Mucosa of descending colon (tissue), 3 donors: ENCODE measurements at regions not wholly inside any gene's neighbourhood (a gene's known extent, or its start where the extent isn't known, plus 50 kb on each side); places are given as distances from the start of the nearest gene placed in this dataset.

Source experiments
- ATAC-seq: fragments of 200-7000 bp; cut with Tn5 transposase; one replicate; pipeline ENCODE4 v1.9.1; 2020; ENCODE audit warnings: mild to moderate bottlenecking, moderate library complexity
- DNase-seq, 3 donors: peaks; one replicate each; pipeline ENCODE4 v3.0.0-alpha.2; 2020
- H3K36me3 ChIP-seq: fragments of 200-600 bp; one replicate; pipeline ENCODE4 v1.8.0; 2021; ENCODE audit warnings: low read depth, mild to moderate bottlenecking
- H3K4me1 ChIP-seq: fragments of 200-600 bp; one replicate; pipeline ENCODE4 v1.8.0; 2021; ENCODE audit warnings: low read depth, mild to moderate bottlenecking
- H3K4me3 ChIP-seq: fragments of 200-600 bp; one replicate; pipeline ENCODE4 v1.8.0; 2021; ENCODE audit warnings: mild to moderate bottlenecking
- H3K9me3 ChIP-seq: fragments of 200-600 bp; one replicate; pipeline ENCODE4 v1.8.0; 2021; ENCODE audit warnings: mild to moderate bottlenecking
- intact Hi-C, 2 donors: fragments of 100-400 bp; cut with DNase I in 1 of 2; cut with micrococcal nuclease in 1 of 2; formaldehyde crosslinking; loops; one replicate each; pipeline versions ENCODE4 v1.11.0 to v1.11.1; 2022; cut with DNase I, micrococcal nuclease
- TF ChIP-seq, protein P1 (sequence below): fragments of 200-600 bp; IDR thresholded peaks from one replicate; pipeline ENCODE4 v1.8.0; 2022; ENCODE audit warnings: antibody characterized with exemption, mild to moderate bottlenecking
- donor health status: DM: no; HTN: no; CAD: no; lungs with moderate emphysema.
- donor health status: DM: no; HTN: no; CAD: no.
- donor health status: DM: no; HTN: yes; CAD: no.

- DNase-seq (no peak), ATAC-seq (no peak)
- Histone ChIP-seq H3K4me1 (no peaks in the 10 kb centered on the region), H3K4me3 (no peak overlapping the region), H3K36me3 (no peaks in the 10 kb centered on the region), H3K9me3 (peaks cover 7% of the 10 kb centered on the region)
- TF ChIP-seq, protein P1, sequence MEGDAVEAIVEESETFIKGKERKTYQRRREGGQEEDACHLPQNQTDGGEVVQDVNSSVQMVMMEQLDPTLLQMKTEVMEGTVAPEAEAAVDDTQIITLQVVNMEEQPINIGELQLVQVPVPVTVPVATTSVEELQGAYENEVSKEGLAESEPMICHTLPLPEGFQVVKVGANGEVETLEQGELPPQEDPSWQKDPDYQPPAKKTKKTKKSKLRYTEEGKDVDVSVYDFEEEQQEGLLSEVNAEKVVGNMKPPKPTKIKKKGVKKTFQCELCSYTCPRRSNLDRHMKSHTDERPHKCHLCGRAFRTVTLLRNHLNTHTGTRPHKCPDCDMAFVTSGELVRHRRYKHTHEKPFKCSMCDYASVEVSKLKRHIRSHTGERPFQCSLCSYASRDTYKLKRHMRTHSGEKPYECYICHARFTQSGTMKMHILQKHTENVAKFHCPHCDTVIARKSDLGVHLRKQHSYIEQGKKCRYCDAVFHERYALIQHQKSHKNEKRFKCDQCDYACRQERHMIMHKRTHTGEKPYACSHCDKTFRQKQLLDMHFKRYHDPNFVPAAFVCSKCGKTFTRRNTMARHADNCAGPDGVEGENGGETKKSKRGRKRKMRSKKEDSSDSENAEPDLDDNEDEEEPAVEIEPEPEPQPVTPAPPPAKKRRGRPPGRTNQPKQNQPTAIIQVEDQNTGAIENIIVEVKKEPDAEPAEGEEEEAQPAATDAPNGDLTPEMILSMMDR = no peak
- intact Hi-C loops = no loop called here
These were observed 519.6 kb downstream of the CYLC2 start for GRCh38 chr9:103514767-103515166.

GRCh38 chr9:103522409-103522808 lies 527.3 kb downstream of the CYLC2 start:
- DNase-seq (no peak), ATAC-seq (no peak)
- no peaks in the 10 kb centered on the region for H3K4me1 ChIP-seq
- intact Hi-C loops = no loop called here
- no peaks in the 10 kb centered on the region for H3K36me3 ChIP-seq
- no peaks in the 10 kb centered on the region for H3K9me3 ChIP-seq
- TF ChIP-seq, protein P1 = no peak
- no peak overlapping the region for H3K4me3 ChIP-seq

- ATAC-seq (no peak), DNase-seq (no peak)
- TF ChIP-seq, protein P1 = no peak
- intact Hi-C loops = no loop called here
- H3K36me3 ChIP-seq = no peaks in the 10 kb centered on the region
- H3K4me1 ChIP-seq = no peaks in the 10 kb centered on the region
- no peak overlapping the region for H3K4me3 ChIP-seq
- peaks cover 17% of the 10 kb centered on the region for H3K9me3 ChIP-seq
These were observed 535.8 kb downstream of the CYLC2 start for GRCh38 chr9:103530934-103531333.

DNA sequence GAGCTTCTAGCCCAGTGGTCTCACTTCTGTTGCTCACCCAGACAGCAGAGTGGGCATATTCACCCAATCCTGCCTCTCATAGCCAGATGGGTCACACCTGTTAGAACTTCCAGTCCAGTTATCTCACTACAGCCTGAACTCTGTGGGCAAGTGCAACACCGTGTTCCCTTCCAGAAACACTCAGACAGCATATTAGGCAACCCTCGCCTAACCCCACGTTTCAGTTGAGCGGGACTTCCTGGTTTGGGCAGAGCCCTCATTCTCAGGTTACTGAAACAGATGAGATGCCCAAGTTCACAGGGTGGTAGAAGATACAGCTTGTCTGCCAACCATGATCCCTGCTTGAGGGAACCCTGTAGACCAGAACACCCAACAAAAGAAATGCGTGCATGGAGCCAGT lies 538.2 kb downstream of the CYLC2 start:
- Histone ChIP-seq H3K4me3 (no peak overlapping the region), H3K4me1 (no peaks in the 10 kb centered on the region), H3K9me3 (peaks cover 19% of the 10 kb centered on the region), H3K36me3 (no peaks in the 10 kb centered on the region)
- intact Hi-C loops = no loop called here
- DNase-seq (no peak), ATAC-seq (no peak)
- TF ChIP-seq, protein P1 = no peak

DNA sequence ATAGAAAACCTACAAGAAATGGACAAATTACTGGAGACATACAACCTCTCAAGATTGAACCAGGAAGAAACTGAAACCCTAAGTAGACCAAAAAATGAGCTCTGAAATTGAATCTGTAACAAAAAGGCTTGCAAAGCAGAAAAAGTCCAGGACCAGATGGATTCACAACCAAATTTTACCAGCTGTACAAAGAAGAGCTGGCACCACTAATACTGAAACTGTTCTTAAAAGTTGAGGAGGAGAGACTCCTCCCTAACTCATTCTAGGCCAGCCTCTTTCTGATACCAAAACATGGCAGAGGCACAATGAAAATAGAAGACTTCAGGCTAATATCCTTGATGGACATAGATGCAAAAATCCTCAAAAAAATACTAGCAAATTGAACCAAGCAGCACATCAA lies 542.3 kb downstream of the CYLC2 start:
- no peaks in the 10 kb centered on the region for H3K36me3 ChIP-seq
- H3K9me3 ChIP-seq = peaks cover 19% of the 10 kb centered on the region
- H3K4me3 ChIP-seq = no peak overlapping the region
- DNase-seq (no peak), ATAC-seq (no peak)
- intact Hi-C loops = no loop called here
- TF ChIP-seq, protein P1 = no peak
- H3K4me1 ChIP-seq = no peaks in the 10 kb centered on the region

- Histone ChIP-seq H3K4me1 (no peaks in the 10 kb centered on the region), H3K9me3 (peaks cover 3% of the 10 kb centered on the region), H3K36me3 (no peaks in the 10 kb centered on the region), H3K4me3 (no peak overlapping the region)
- ATAC-seq (no peak), DNase-seq (no peak)
- intact Hi-C loops = no loop called here
- TF ChIP-seq, protein P1 = no peak
These were observed 548.8 kb upstream of the SMC2 start for GRCh38 chr9:103545260-103545659.
